AG04449 (cell line): ENCODE measurements at regions not wholly inside any gene's neighbourhood (a gene's known extent, or its start where the extent isn't known, plus 50 kb on each side); places are given as distances from the start of the nearest gene placed in this dataset.

ENCODE experiments used
- CTCF ChIA-PET: fragments of 350-600 bp; formaldehyde crosslinking; extraction: SDS; loops from one replicate; lab custom pipeline; 2021; ENCODE audit warnings: antibody characterized with exemption; lab: Yijun Ruan, JAX
- POLR2A ChIA-PET: fragments of 400-600, 350-600 bp; formaldehyde crosslinking; extraction: SDS; loops from one replicate; lab custom pipeline; 2020; ENCODE audit warnings: antibody characterized with exemption, inconsistent platforms; lab: Yijun Ruan, JAX
- DNase-seq: peaks from one replicate; pipeline ENCODE4 v3.0.0-alpha.2; 2010; ENCODE audit warnings: low read depth, low spot score
- H3K4me3 ChIP-seq: 2 replicates; pipeline ENCODE4 v1.5.1; 2011; ENCODE audit warnings: low read depth, mild to moderate bottlenecking, control low read depth, low read length
- TF ChIP-seq, protein P1 (sequence below): IDR thresholded peaks from one replicate; pipeline ENCODE4 v1.5.1; 2011; ENCODE audit warnings: mild to moderate bottlenecking, moderate library complexity, low read length, control low read depth, inconsistent platforms; ENCODE audit not compliant: insufficient read depth; ENCODE audit errors: missing control alignments

GRCh38 chr13:50521006-50521830 is 322.3 kb downstream of the DLEU7 start:
- ChIA-PET POLR2A (interaction anchor here (0.6 to 1.0 kb wide), 2 partner anchors 22 to 1015 kb away, joined by 3 to 4 read pairs; no protein-coding TSS in a partner anchor), CTCF (interaction anchor here (1.3 kb wide), 1 partner anchor 9 kb away, joined by 6 read pairs; no protein-coding TSS in a partner anchor)
- TF ChIP-seq, protein P1, sequence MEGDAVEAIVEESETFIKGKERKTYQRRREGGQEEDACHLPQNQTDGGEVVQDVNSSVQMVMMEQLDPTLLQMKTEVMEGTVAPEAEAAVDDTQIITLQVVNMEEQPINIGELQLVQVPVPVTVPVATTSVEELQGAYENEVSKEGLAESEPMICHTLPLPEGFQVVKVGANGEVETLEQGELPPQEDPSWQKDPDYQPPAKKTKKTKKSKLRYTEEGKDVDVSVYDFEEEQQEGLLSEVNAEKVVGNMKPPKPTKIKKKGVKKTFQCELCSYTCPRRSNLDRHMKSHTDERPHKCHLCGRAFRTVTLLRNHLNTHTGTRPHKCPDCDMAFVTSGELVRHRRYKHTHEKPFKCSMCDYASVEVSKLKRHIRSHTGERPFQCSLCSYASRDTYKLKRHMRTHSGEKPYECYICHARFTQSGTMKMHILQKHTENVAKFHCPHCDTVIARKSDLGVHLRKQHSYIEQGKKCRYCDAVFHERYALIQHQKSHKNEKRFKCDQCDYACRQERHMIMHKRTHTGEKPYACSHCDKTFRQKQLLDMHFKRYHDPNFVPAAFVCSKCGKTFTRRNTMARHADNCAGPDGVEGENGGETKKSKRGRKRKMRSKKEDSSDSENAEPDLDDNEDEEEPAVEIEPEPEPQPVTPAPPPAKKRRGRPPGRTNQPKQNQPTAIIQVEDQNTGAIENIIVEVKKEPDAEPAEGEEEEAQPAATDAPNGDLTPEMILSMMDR, result no peak
- no peak overlapping the region for H3K4me3 ChIP-seq
- DNase-seq, result no peak

GRCh38 chr13:50521831-50522149 is 321.7 kb downstream of the DLEU7 start:
- TF ChIP-seq, protein P1, result no peak
- CTCF ChIA-PET, result interaction anchor here (1.3 kb wide), 1 partner anchor 9 kb away, joined by 6 read pairs; no protein-coding TSS in a partner anchor
- no peak for DNase-seq
- no peak overlapping the region for H3K4me3 ChIP-seq
- POLR2A ChIA-PET, result interaction anchor here (1.0 kb wide), 1 partner anchor 22 kb away, joined by 3 read pairs; no protein-coding TSS in a partner anchor

DNA sequence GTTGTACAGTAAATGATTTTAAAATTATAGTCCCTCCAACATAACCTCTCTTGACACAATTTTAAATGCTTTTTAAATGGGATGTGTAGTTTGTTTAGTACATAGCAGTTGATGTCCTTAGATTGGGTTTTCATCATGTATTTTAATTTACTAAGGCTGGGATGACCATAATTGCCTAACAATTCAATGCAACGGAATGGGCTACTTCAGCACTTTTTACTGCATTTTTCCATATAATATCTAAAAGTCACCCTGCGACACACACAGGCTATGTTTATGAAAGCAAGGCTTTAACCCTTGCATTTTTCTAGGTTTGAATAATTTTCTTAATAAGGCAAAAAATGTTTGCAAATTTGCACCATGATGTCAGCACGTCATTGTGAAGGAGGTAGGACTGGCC is 321.0 kb downstream of the DLEU7 start:
- CTCF ChIA-PET, result interaction anchor here (1.3 kb wide), 1 partner anchor 10 kb away, joined by 6 read pairs; no protein-coding TSS in a partner anchor
- TF ChIP-seq, protein P1, result no peak
- H3K4me3 ChIP-seq, result no peak overlapping the region
- no peak for DNase-seq
- POLR2A ChIA-PET, result no interaction called here

- no peak overlapping the region for H3K4me3 ChIP-seq
- ChIA-PET POLR2A (no interaction called here), CTCF (no interaction called here)
- TF ChIP-seq, protein P1, result no peak
- no peak for DNase-seq
Observed at GRCh38 chr13:50523307-50523706, 320.2 kb downstream of the DLEU7 start.

GRCh38 chr13:50524560-50524959 is 318.9 kb downstream of the DLEU7 start:
- ChIA-PET CTCF (no interaction called here), POLR2A (no interaction called here)

GRCh38 chr13:50526661-50527071 is 316.8 kb downstream of the DLEU7 start:
- POLR2A ChIA-PET, result no interaction called here
- no peak for DNase-seq
- TF ChIP-seq, protein P1, result no peak
- no peak overlapping the region for H3K4me3 ChIP-seq
- CTCF ChIA-PET, result interaction anchor here (0.6 to 1.1 kb wide), 3 partner anchors 8 to 441 kb away, joined by 3 to 4 read pairs (median 3); no protein-coding TSS in a partner anchor

More at GRCh38 chr13:50524560-50524959, 318.9 kb downstream of the DLEU7 start:
- TF ChIP-seq, protein P1, result no peak
- H3K4me3 ChIP-seq, result no peak overlapping the region
- DNase-seq, result no peak
